SK-N-MC (cell line): ENCODE measurements at regions not wholly inside any gene's neighbourhood (a gene's known extent, or its start where the extent isn't known, plus 50 kb on each side); places are given as distances from the start of the nearest gene placed in this dataset.
"Not testable (repeated sequence)": the region's sequence is repeated elsewhere in the genome, so short reads cannot be mapped to it uniquely, and the experiment has no call there.

Source experiments
- DNase-seq: peaks from one replicate; pipeline ENCODE4 v3.0.0-alpha.2; 2011; ENCODE audit warnings: low read depth, low spot score
- H3K27ac ChIP-seq: fragments of 200-600 bp; sonication (generic); 2 replicates; pipeline ENCODE4 v1.5.1; 2016; ENCODE audit warnings: mixed run types
- H3K36me3 ChIP-seq: fragments of 200-600 bp; sonication (generic); 2 replicates; pipeline ENCODE4 v1.6.1; 2017; ENCODE audit warnings: antibody characterized with exemption, low read length, mixed read lengths; ENCODE audit not compliant: insufficient read depth
- H3K4me3 ChIP-seq: fragments of 200-600 bp; sonication (generic); 2 replicates; pipeline ENCODE4 v1.5.1; 2016
- H3K9ac ChIP-seq: fragments of 200-600 bp; sonication (generic); 2 replicates; pipeline ENCODE4 v1.8.0; 2017; ENCODE audit warnings: mixed run types, mixed read lengths; ENCODE audit not compliant: insufficient read length
- H3K9me3 ChIP-seq: fragments of 200-600 bp; sonication (generic); 2 replicates; pipeline ENCODE4 v1.6.1; 2017; ENCODE audit warnings: low read depth, mild to moderate bottlenecking, antibody characterized with exemption, low read length, moderate library complexity, mixed read lengths
- FOXP2 ChIP-seq: optimal IDR thresholded peaks from 2 replicates; pipeline ENCODE3; 2011; ENCODE audit warnings: mild to moderate bottlenecking, moderate library complexity; ENCODE audit not compliant: insufficient read depth; ENCODE audit errors: extremely low read length, control extremely low read depth
- POLR2AphosphoS5 ChIP-seq: IDR thresholded peaks from 2 replicates; pipeline ENCODE4 v1.6.1; 2012; ENCODE audit warnings: mild to moderate bottlenecking, low read depth, low read length, borderline replicate concordance

- H3K4me3 ChIP-seq, H3K27ac ChIP-seq, H3K36me3 ChIP-seq, DNase-seq, H3K9ac ChIP-seq, H3K9me3 ChIP-seq: not testable (repeated sequence)
Observed at GRCh38 chr3:75502171-75502570, 162.0 kb upstream of the FRG2C start.

GRCh38 chr3:75502769-75503756, 161.1 kb upstream of the FRG2C start:
- not testable (repeated sequence) for H3K27ac ChIP-seq, H3K36me3 ChIP-seq, DNase-seq, H3K9me3 ChIP-seq, H3K9ac ChIP-seq, H3K4me3 ChIP-seq

GRCh38 chr3:75506603-75507002, 157.5 kb upstream of the FRG2C start:
- no peaks in the 10 kb centered on the region for H3K9me3 ChIP-seq
- TF ChIP-seq FOXP2 (no peak), POLR2AphosphoS5 (no peak)
- no peak for DNase-seq
- H3K4me3 ChIP-seq: no peak overlapping the region
- H3K36me3 ChIP-seq: no peaks in the 10 kb centered on the region
- H3K27ac ChIP-seq: no peak overlapping the region
- H3K9ac ChIP-seq: no peak overlapping the region

- not testable (repeated sequence) for H3K9me3 ChIP-seq, H3K9ac ChIP-seq, H3K36me3 ChIP-seq, H3K27ac ChIP-seq, DNase-seq, H3K4me3 ChIP-seq
Observed at GRCh38 chr3:75507956-75508355, 156.2 kb upstream of the FRG2C start.

GRCh38 chr3:75527657-75528056, 136.5 kb upstream of the FRG2C start:
- H3K27ac ChIP-seq, DNase-seq, H3K36me3 ChIP-seq, H3K4me3 ChIP-seq, H3K9ac ChIP-seq, H3K9me3 ChIP-seq: not testable (repeated sequence)

- H3K4me3 ChIP-seq, H3K9me3 ChIP-seq, H3K27ac ChIP-seq, H3K36me3 ChIP-seq, DNase-seq, H3K9ac ChIP-seq: not testable (repeated sequence)
Observed at GRCh38 chr3:75552095-75552494, 112.0 kb upstream of the FRG2C start.

- H3K9ac ChIP-seq, H3K27ac ChIP-seq, H3K36me3 ChIP-seq, H3K9me3 ChIP-seq, H3K4me3 ChIP-seq, DNase-seq: not testable (repeated sequence)
Observed at GRCh38 chr3:75564427-75564826, 99.7 kb upstream of the FRG2C start.

- H3K36me3 ChIP-seq, H3K9me3 ChIP-seq, H3K27ac ChIP-seq, H3K4me3 ChIP-seq, H3K9ac ChIP-seq, DNase-seq: not testable (repeated sequence)
Observed at GRCh38 chr3:75572303-75572702, 91.8 kb upstream of the FRG2C start.

- not testable (repeated sequence) for H3K4me3 ChIP-seq, H3K9me3 ChIP-seq, H3K9ac ChIP-seq, H3K27ac ChIP-seq, DNase-seq, H3K36me3 ChIP-seq
Observed at GRCh38 chr3:75579091-75579490, 85.0 kb upstream of the FRG2C start.

GRCh38 chr3:75579536-75579935, 84.6 kb upstream of the FRG2C start:
- not testable (repeated sequence) for DNase-seq, H3K4me3 ChIP-seq

GRCh38 chr3:75579981-75580782, 83.9 kb upstream of the FRG2C start:
- H3K4me3 ChIP-seq: peak overlapping the region; percentile 55
- H3K9ac ChIP-seq, H3K27ac ChIP-seq, H3K36me3 ChIP-seq, H3K9me3 ChIP-seq, DNase-seq: not testable (repeated sequence)

More at GRCh38 chr3:75579536-75579935, 84.6 kb upstream of the FRG2C start:
- H3K9ac ChIP-seq, H3K36me3 ChIP-seq, H3K9me3 ChIP-seq, H3K27ac ChIP-seq: not testable (repeated sequence)

GRCh38 chr3:75582536-75582935, 81.6 kb upstream of the FRG2C start:
- not testable (repeated sequence) for H3K4me3 ChIP-seq, H3K27ac ChIP-seq, H3K9me3 ChIP-seq, H3K9ac ChIP-seq, DNase-seq, H3K36me3 ChIP-seq

- H3K36me3 ChIP-seq, DNase-seq, H3K27ac ChIP-seq, H3K9ac ChIP-seq, H3K9me3 ChIP-seq, H3K4me3 ChIP-seq: not testable (repeated sequence)
Observed at GRCh38 chr3:75583116-75583515, 81.0 kb upstream of the FRG2C start.

GRCh38 chr3:75587695-75588094, 76.4 kb upstream of the FRG2C start:
- H3K9ac ChIP-seq, H3K4me3 ChIP-seq, DNase-seq, H3K27ac ChIP-seq, H3K36me3 ChIP-seq, H3K9me3 ChIP-seq: not testable (repeated sequence)
